HG03432 (cell line): ENCODE measurements at regions not wholly inside any gene's neighbourhood (a gene's known extent, or its start where the extent isn't known, plus 50 kb on each side); places are given as distances from the start of the nearest gene placed in this dataset.
"Not testable (repeated sequence)": the region's sequence is repeated elsewhere in the genome, so short reads cannot be mapped to it uniquely, and the experiment has no call there.

Experiments
- ATAC-seq: cut with Tn5 transposase; IDR thresholded peaks from one replicate; pipeline ENCODE4 v1.9.1; 2021; ENCODE audit warnings: mild to moderate bottlenecking, moderate library complexity; ENCODE audit not compliant: unreplicated experiment

DNA sequence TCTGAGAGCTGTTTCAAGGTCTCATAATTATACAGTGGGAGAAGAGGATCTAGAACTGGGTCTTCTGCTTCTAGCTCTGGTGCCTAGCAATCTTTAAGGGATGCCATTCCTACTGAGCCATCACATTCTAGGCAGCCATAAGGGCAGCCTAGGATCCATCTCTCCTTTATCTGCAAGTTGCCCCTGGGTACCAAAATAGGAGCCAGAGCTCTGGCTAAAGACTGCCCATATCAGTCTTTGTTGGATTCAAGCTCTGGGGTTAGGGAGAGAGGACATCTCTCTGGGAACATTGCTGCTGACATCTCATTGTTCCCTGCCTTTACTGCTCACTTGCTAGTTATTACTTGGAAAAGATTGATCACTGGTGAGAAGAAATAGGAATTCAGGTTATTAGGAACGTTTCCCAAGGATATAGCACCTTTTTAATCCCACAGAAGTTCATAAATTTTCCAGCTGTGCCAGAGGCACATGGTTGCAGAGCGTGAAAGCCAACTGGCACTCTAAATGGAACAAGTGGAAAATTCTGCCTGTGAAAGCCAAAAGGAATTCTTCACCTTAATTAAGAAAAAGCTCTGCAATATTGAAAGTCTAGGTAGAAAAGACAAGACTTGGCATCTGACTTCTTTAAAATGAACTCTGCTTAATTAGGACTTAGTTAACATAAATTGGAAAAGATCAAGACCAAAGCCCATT is 102.2 kb downstream of the CDC42EP3 start:
- no peak for ATAC-seq

DNA sequence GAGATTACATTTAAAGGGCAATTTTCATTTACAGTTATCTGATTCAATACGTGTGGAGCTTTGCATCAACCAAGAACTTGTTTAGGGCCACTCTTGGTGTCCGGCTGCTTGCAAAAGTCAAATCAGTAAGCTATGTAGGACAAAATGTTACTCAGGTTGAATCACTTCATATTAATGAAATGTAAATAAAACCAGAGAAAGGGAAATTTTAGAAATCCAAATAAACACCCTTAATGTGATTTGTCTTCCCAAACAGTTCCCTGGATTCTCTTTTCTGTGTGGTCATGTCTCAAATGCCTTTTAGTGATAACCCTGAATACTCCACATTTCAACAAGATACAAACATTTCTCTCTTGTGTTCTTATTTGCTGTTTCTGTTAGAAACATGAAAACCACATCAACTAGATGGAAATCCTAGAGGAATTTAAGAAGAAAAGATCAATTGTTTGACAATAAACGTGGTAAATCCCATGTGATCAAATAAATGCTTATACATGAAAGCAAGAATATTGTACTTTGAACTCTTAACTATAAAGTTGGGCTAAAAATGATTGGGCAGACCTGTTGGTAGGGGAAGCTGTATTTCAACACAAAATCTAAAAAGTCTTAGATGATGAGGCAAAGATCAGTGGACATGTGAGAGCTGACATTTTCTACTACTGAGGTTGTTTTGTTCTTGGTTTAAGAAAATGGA is 101.3 kb downstream of the CDC42EP3 start:
- no peak for ATAC-seq

DNA sequence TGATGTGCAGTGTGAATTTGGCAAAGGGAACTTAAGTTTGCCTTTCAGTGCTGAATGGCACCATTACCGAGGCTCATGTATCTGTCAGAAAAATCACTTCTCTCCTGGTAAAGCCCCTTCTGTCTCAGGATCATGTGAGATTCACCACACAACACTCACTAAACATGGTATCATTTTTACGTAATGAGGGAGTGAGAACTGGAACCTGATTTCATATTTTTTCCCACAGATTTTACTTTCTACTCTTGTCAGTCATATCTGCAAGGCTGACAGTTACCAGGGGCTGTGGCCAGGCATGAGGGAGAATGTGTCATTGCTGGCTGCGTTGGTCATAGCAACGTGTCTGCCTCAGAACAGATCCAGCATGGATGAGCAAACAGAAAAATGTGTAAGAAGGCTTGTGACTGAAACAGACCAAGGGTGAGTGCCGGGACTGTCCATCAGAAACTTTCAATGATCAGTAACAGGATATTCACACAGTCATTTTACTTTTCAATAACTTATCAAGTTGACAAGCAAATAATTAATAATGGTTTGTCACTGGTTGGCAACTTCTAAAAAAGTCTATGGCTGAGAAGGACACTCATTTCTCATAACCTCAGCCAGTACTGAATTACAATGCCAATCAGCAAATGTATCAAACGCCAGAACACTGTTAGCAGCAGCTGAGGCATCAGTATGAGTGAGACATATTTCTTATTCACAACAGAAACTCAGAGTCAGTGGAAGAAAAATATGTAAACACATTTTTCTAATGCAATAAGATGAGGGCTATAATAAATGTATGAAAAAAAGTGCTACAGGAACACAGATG is 100.5 kb downstream of the CDC42EP3 start:
- peak; percentile 90 for ATAC-seq

DNA sequence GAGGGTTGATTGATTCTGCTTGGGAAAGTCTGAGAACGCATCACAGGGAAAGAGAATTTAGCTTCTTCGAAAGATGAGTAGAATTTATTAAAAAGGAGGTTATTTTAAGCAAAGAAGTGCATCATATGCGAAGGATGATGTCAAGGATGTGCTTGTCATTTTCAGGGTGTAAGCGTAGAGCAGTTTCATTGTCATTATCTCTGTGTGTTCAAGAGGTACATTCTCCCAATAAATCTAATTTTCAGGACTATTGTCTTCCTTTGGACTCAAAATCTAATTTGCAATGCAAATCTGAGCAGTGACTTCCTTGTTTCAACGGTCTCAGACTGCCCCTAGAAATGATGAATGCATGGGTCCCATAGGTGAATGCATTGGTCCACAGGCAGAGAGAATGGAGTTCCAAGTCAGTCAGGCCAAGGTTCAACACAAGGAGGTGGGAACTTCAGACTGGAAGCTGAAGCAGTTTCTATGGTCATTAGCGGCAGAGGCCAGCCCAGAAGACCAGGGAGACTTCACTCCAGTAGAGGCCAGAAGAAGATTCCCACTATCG is 99.8 kb downstream of the CDC42EP3 start:
- no peak for ATAC-seq

DNA sequence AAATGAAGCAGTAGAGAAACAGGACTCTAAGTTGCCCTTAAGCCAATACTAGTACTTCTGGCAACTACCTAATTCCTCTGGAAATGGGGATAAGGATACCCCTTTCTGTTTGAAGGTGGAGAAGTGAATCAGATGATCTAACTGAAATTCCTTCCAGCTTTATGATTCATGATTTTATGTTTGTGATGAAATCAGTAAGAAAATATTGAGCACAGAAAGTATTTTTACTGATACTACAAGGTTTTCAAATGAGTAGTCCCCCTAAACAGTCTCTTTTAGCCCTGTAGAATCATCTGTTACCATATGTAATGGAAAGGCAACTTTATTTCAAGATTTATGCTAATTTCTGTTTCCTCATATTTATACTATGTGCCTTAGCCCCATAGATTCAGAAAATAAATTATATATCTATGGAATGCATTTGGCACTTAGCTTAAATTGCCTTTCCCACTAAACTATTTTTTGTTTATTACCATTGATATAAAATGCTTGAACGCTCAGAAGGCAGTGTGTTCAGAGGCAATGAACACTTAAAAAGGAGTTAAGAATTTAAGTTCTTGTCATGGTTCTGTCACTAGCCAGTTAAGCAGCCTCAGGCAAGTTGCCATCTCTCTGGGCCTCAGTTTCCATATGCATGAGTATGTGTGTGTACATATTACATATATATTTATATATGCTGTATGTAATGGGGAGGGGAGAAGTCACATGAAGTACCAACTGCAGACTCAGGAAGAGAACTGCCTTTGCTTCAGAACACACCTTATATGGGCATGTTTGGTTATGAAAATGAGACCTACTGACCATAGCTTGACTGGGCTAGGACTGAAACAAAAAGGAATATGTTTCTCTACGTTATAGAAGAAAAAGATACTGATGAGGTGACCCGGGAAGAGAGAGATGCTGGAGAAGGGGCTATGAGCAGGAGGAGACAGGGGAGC is 97.7 kb downstream of the CDC42EP3 start:
- ATAC-seq, result peak; percentile 46

DNA sequence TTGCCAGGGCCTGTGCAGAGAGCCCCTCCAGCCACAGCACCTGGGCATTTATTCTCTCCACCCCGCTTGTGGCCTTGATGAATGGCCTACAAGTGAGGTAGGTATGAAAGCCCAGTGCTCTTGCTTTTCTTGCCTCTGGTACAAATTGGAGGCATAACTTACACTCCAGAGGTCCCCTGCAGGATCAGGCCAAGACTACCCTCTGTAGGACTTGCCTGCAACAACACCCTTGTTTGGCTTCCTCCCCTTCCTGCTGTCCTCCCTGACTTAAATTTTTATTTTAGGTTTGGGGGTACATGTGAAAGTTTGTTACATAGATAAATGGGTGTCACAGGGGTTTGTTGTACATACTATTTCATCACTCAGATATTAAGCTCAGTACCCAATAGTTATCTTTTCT is 95.7 kb downstream of the CDC42EP3 start:
- ATAC-seq, result no peak

DNA sequence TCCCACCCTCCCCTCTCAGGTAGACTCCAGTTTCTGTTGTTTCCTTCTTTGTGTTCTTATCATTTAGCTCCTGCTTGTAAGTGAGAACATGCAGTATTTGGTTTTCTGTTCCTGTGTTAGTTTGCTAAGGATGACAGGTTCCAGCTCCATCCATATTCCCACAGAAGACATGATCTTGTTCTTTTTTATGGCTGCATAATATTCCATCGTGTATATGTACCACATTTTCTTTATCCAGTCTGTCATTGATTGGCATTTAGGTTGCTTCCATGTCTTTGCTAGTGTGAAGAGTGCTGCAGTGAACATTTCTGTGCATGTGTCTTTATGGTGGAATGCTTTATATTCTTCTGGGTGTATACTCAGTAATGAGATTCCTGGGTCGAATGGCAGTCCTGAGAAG is 95.2 kb downstream of the CDC42EP3 start:
- not testable (repeated sequence) for ATAC-seq

DNA sequence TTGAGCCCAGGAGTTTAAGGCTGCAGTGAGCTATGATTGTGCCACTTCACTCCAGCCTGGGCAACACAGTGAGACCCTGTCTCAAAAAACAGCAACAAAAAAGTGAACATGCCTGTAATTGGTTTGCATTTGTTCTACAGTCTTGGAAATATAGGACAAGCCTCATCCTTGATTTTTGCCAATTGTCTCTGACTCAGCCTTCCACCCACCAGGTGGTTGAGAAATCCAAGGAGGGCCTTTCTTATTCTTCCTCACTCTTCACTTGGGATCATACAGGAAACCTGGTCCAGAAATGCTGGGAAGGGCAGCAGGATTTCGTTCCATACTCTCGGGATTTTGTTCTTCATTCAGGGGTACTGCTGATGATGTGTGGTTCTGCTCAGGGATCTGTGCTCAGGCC is 94.6 kb downstream of the CDC42EP3 start:
- ATAC-seq, result no peak

DNA sequence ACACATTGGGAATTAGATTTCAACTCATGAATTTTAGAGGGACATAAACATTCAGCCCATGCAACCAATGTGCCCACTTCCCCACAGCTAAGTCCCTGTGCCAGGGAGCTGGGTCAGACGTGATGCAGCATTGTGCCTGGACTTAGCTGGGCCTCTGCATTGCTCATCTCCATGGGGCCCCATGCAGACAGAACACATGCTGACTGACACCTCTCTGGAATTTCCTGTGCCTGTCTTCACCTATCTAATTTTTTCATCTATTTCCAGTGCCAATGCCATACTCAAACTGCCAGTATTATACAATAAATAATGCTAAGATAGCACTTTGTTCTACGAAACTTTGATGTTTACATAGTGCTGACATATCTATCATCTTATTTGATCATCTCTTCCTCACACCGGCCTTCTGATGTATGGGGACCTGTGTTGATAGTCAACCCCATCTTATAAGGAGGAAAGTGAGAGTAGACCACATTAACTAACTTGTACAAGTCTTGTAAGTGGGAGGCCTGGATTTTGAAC is 92.2 kb downstream of the CDC42EP3 start:
- ATAC-seq, result no peak

DNA sequence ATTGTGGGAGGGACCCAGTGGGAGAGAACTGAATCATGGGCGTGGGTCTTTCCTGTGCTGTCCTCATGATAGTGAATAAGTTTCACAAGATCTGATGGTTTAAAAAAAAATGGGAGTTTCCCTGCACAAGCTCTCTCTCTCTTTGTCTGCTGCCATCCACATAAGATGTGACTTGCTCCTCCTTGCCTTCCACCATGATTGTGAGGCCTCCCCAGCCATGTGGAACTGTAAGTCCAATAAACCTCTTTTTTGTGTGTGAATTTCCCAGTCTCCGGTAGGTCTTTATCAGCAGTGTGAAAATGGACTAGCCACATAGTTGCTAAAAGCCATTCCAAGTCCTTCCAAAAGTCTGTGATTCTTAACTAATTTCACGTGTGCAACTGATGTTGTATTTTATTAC is 91.5 kb downstream of the CDC42EP3 start:
- not testable (repeated sequence) for ATAC-seq

DNA sequence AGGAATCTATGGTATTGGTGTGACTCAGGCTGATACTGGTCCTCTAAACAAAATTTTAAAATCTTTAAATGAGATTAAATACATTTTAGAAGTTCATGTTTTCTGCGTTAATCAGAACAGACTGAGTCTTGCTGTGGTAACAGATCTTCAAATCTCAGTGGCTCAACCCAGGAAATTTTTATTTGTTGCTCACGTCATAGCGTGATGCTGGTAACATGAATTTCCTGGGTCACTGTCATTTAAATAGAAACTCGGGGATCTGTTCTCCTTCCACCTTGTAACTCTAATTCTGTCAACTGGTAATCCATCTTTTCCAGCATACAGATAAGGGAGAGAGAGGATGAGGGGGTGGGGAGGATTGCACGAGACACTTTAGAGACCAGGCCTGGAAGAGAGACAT is 90.0 kb downstream of the CDC42EP3 start:
- no peak for ATAC-seq

DNA sequence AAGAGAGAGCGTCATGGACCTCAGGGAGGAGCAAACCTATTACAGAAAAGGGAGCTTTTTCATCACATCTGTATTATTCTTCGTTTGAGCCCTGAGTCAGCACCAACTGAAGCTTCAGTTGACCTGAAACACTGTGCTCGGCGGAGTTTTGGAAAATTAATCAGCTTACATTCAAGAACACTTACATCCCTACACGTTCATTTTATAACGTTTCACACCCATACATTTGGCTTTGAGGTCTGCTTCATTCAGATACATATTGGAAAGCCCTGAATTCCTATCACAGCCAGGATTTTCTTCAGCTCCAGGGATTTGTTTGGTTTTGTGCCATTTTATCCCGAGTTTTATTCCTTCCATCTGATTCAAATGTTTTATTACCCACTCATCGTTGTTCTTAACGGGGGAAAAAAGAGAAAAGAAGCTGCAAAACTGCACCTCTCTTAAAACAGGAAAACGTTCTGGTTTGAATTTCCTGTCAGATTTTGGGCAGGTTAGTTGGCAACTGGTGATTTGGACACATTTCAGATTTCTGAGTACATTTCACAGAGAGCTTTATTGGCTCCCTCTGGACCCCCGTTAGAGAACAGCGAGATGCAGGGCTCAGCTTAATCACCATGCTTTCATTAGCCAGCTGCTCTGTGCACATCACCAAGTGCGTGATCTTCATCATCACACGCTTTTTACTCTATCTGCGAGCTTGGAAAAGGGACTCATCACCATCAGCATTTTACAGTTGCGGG is 88.8 kb downstream of the CDC42EP3 start:
- no peak for ATAC-seq

DNA sequence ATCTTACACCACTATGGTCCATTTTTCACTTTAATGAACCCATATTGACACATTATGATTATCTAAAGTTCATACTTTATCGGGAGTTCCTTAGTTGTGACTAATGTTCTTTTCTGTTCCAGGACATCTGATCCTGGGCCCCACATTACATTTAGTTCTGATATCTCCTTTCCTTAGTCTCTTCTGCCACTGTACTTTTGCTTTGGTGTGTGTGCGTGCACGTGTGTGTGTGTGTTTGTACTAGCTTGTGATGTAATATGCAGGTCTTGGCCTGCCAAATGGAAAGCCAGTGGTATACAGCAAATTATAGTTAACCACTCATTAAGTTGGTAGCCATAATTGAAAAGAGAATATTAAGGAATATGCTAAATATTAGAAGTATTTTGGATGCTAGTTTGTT is 88.0 kb downstream of the CDC42EP3 start:
- ATAC-seq, result no peak

DNA sequence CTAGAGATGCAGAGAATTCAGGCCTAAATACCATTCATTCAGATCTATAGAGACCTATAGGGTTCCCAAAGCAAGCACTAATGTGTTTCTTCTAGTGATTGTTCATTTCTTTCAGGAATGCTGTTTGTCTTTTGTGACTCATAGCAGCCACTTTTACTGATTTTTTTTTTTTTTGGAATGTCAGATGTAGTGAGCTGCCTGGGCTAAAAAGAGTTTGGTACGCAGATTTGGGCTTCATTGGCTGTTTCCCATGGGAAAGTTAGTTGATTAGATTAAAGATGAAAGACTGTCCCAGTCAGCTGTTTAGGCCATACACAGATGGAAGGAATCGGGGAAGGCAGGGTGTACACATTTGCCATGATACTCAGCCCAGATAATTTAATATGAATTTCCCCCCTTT is 87.6 kb downstream of the CDC42EP3 start:
- no peak for ATAC-seq

DNA sequence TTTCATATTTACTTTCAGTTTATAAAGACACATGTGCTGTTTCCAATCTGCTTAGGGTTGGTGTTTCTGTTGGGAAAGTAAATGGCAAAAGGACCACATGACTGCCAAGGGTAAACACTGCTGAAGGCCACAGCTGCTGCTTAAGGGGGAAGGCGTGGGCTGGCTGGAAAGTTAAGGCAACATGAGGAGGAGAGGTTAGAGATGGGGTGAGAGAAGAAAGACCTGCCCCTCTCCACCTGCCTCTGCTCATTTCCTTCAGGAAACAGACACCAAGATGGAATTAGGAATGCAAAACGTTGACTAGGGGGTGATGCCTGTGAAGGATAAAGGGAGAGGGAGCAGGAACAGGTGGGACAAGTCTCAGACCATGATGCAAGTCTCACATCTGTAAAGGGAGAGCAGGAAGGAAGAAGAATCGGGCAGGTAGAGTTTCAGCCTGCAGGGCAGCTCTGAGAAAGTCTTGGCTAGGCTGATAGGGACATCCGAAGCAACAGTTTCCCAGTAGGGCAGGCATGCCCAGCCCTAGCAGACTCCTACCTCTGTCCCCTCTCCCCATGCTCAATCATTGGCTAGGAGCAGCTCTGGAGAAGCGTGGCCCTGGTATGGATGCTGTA is 86.0 kb downstream of the CDC42EP3 start:
- peak; percentile 47 for ATAC-seq

DNA sequence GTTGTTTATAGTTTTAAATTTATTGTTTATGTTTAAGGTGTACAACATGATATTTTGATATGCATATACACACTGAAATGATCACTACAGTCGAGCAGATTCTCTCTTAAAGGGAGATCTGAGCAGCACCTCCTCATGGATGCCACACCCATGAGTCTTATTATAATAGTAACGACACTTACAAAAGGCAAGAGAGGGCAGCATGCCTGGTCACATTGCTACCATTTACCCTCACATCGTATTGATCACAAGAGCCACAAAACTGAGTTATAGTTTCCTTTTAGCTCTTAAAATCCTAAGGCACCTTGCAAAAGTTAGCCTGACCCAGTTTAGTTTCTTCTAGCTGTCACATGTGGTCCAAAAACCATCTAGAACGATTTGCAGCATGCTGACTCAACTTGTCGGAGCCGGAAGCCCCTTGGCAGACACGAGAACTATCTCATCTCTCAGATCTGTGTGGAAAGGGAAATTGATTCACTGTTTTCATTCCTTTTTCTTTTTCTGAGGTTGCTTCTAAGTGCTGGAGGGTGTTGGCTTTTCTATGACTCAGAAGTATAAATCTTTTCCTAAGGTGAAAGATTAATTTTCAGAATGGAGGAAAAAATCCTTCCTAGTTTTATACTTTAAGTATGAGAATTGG is 85.3 kb downstream of the CDC42EP3 start:
- no peak for ATAC-seq

DNA sequence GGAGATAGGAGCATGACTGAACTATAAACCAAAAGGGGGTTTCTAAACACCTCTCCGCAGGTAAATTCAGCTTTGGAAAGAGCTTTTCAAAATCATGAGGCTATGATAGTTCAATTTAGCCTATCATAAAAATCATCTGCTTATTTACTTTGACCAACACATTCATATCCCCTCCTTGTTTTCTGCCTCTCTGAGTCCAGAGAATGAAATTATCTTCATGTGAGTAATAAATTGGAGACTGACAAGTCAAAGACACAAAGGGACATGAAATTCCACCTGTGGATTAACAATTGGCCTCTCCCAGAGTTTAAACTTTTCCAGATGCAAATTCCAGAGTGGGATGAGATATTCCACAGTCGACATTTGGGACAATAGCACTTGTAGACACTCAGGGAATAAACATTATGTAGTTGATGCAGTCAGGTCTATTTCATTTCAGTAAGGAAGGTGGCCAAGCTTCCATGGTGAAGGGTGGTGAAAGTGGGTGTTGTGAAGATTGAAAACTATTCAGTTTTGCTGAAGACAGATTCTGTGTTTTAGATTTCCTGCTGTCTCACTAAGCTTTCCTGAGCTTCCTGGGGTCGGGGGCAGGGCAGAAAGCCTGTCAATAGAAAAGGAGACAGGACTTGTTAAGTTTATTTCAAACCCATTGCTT is 84.7 kb downstream of the CDC42EP3 start:
- ATAC-seq, result no peak

DNA sequence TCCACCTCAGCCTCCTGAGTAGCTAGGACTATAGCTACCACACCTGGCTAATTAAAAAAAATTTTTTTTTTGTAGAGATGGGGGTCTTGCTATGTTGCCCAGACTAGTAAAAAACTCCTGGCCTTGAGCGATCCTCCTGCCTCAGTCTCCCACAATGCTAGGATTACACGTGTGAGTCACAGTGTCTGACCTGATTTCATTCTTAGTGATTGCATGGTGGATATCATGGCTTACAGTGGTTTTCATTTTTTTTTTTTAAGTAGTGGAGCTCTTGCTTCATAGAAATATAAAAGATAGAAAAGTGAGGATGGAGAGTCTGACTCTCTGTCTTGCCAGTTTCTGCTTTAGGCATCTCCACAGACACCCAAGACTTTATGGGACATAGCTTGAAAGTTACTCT is 83.6 kb downstream of the CDC42EP3 start:
- no peak for ATAC-seq
